ENCODE measurements at regions not wholly inside any gene's neighbourhood (a gene's known extent, or its start where the extent isn't known, plus 50 kb on each side); places are given as distances from the start of the nearest gene placed in this dataset.

DNA sequence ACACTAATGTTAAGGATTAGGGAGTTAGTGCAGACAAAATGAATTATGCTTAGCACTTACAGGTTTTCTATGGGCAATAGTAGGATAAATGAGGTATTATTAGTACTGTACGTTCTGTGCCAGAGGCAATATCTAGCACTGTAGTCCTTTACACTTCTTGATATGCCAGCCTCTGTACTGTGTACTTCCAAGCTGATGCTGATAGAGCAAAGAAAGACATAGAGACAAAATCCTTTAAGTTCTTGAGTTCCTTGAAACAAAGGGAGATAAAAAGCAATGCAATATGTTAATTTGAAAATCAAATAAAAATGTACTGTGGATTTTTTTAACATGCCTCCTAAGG, 1234.0 kb upstream of the NXPH2 start:
- no peak for DNase-seq
- H3F3A ChIP-seq (replicated peaks; ENCODE audit: insufficient read depth): no peaks in the 10 kb centered on the region
- no peaks in the 10 kb centered on the region for H3K79me2 ChIP-seq (ENCODE audit: insufficient read depth)
- no peak overlapping the region for H3K9ac ChIP-seq
- H3K4me2 ChIP-seq: no peak overlapping the region
- no peak overlapping the region for H3K27ac ChIP-seq (ENCODE audit: low read depth in 2 of 2, low read length in 1 of 2)
- no peaks in the 10 kb centered on the region for H4K20me1 ChIP-seq (ENCODE audit: insufficient read depth)
- H3K9me3 ChIP-seq: no peaks in the 10 kb centered on the region
- no peaks in the 10 kb centered on the region for H3K36me3 ChIP-seq (replicated peaks in 1 of 2; ENCODE audit: control insufficient read depth in 1 of 2, insufficient read depth in 2 of 2, low read length in 1 of 2)
- POLR2A ChIA-PET: no interaction called here
- no peaks in the 10 kb centered on the region for H3K27me3 ChIP-seq (ENCODE audit: insufficient read depth)
- no peaks in the 10 kb centered on the region for H3K9me2 ChIP-seq
- 42% methylated on average over 1 of the region's 1 CpG for WGBS (ENCODE audit: low lambda C conversion rate)
- H2AFZ ChIP-seq (ENCODE audit: low read depth): no peak overlapping the region
- H3K4me1 ChIP-seq (ENCODE audit: control insufficient read depth in 1 of 2, insufficient read depth in 2 of 2, low read depth in 1 of 2, low read length in 1 of 2): peaks cover 0 to 6% of the 10 kb centered on the region in 2 experiments; a peak in 1 of 4 replicates
- H3K4me3 ChIP-seq (ENCODE audit: low read depth in 2 of 2, low read length in 1 of 2): no peak overlapping the region
- CTCF ChIA-PET: no interaction called here
- no peak for TF ChIP-seq EZH2phosphoT487 (IDR thresholded peaks at IDR 0.05; ENCODE audit: borderline replicate concordance, low read depth)
- TF ChIP-seq, protein P1, sequence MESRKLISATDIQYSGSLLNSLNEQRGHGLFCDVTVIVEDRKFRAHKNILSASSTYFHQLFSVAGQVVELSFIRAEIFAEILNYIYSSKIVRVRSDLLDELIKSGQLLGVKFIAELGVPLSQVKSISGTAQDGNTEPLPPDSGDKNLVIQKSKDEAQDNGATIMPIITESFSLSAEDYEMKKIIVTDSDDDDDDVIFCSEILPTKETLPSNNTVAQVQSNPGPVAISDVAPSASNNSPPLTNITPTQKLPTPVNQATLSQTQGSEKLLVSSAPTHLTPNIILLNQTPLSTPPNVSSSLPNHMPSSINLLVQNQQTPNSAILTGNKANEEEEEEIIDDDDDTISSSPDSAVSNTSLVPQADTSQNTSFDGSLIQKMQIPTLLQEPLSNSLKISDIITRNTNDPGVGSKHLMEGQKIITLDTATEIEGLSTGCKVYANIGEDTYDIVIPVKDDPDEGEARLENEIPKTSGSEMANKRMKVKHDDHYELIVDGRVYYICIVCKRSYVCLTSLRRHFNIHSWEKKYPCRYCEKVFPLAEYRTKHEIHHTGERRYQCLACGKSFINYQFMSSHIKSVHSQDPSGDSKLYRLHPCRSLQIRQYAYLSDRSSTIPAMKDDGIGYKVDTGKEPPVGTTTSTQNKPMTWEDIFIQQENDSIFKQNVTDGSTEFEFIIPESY (IDR thresholded peaks at IDR 0.05; ENCODE audit: borderline replicate concordance, low read depth): no peak
- no peak for TF ChIP-seq JUND (IDR thresholded peaks at IDR 0.05)
- no peak for TF ChIP-seq FOXM1 (IDR thresholded peaks at IDR 0.05; ENCODE audit: low read depth)
- no peak for TF ChIP-seq FOXJ3 (CRISPR knock-in tag; IDR thresholded peaks at IDR 0.05)
- no peak for TF ChIP-seq EP300 (IDR thresholded peaks at IDR 0.05; ENCODE audit: borderline replicate concordance in 1 of 2, low read depth in 1 of 2, low read length in 1 of 2)
- no peak for TF ChIP-seq RCOR1 (IDR thresholded peaks at IDR 0.05; ENCODE audit: low read length)
- TF ChIP-seq RFX5 (IDR thresholded peaks at IDR 0.05; ENCODE audit: low read length): no peak
- TF ChIP-seq MEF2A (IDR thresholded peaks at IDR 0.05; ENCODE audit: borderline replicate concordance, low read depth): no peak
- no peak for TF ChIP-seq MXI1 (IDR thresholded peaks at IDR 0.05; ENCODE audit: low read depth, low read length)
- TF ChIP-seq CHD2 (IDR thresholded peaks at IDR 0.05; ENCODE audit: low read length, partially characterized antibody): no peak
- no peak for TF ChIP-seq POLR2AphosphoS5 (IDR thresholded peaks at IDR 0.05; ENCODE audit: low read depth, low read length)
- TF ChIP-seq, protein P2, sequence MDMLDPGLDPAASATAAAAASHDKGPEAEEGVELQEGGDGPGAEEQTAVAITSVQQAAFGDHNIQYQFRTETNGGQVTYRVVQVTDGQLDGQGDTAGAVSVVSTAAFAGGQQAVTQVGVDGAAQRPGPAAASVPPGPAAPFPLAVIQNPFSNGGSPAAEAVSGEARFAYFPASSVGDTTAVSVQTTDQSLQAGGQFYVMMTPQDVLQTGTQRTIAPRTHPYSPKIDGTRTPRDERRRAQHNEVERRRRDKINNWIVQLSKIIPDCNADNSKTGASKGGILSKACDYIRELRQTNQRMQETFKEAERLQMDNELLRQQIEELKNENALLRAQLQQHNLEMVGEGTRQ (IDR thresholded peaks at IDR 0.05; ENCODE audit: borderline replicate concordance, low read depth, low read length): no peak
- TF ChIP-seq, protein P3, sequence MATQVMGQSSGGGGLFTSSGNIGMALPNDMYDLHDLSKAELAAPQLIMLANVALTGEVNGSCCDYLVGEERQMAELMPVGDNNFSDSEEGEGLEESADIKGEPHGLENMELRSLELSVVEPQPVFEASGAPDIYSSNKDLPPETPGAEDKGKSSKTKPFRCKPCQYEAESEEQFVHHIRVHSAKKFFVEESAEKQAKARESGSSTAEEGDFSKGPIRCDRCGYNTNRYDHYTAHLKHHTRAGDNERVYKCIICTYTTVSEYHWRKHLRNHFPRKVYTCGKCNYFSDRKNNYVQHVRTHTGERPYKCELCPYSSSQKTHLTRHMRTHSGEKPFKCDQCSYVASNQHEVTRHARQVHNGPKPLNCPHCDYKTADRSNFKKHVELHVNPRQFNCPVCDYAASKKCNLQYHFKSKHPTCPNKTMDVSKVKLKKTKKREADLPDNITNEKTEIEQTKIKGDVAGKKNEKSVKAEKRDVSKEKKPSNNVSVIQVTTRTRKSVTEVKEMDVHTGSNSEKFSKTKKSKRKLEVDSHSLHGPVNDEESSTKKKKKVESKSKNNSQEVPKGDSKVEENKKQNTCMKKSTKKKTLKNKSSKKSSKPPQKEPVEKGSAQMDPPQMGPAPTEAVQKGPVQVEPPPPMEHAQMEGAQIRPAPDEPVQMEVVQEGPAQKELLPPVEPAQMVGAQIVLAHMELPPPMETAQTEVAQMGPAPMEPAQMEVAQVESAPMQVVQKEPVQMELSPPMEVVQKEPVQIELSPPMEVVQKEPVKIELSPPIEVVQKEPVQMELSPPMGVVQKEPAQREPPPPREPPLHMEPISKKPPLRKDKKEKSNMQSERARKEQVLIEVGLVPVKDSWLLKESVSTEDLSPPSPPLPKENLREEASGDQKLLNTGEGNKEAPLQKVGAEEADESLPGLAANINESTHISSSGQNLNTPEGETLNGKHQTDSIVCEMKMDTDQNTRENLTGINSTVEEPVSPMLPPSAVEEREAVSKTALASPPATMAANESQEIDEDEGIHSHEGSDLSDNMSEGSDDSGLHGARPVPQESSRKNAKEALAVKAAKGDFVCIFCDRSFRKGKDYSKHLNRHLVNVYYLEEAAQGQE (IDR thresholded peaks at IDR 0.05; ENCODE audit: low read depth, low read length): no peak

All from SK-N-SH (cell line).